ENCODE measurements at regions not wholly inside any gene's neighbourhood (a gene's known extent, or its start where the extent isn't known, plus 50 kb on each side); places are given as distances from the start of the nearest gene placed in this dataset.

DNA sequence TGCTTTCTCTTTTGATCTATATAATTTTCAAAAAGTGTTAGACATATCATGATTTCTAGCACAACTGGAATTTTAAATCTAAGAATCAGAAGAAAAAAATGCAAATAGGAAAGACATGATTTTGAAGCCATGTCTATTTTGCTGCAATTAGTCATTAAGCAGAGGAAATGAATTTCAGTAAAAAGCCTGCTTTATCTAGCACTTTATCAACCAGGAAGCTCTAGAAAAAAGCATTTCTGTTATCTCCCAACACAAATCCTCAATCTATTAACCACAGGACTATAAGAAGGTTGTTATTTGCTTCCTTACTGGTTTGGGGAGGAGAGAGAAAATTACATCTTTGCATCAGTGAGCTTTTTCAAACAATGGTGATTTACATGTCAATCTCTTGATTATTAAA lies 716.7 kb downstream of the DIAPH3 start:
- H3K27ac ChIP-seq (ENCODE audit: low read length) = peak overlapping the region; percentile 14
- no peak overlapping the region for H3K4me3 ChIP-seq (ENCODE audit: low read length)
- H3K9ac ChIP-seq (ENCODE audit: low read length) = no peak overlapping the region
- H3K9me3 ChIP-seq (ENCODE audit: control insufficient read depth, low read depth, low read length) = no peaks in the 10 kb centered on the region
- H3K4me1 ChIP-seq (ENCODE audit: control insufficient read depth, low read depth, low read length) = peaks cover 30% of the 10 kb centered on the region
- H3K36me3 ChIP-seq (ENCODE audit: control insufficient read depth, low read depth, low read length) = no peaks in the 10 kb centered on the region
- H3K27me3 ChIP-seq (ENCODE audit: control insufficient read depth, insufficient read depth, low read length) = no peaks in the 10 kb centered on the region

GRCh38 chr13:59447846-59448620 lies 715.7 kb downstream of the DIAPH3 start:
- Histone ChIP-seq H3K4me3 (ENCODE audit: low read length) (peak overlapping the region; percentile 12), H3K4me1 (ENCODE audit: control insufficient read depth, low read depth, low read length) (peaks cover 34% of the 10 kb centered on the region), H3K36me3 (ENCODE audit: control insufficient read depth, low read depth, low read length) (no peaks in the 10 kb centered on the region), H3K9me3 (ENCODE audit: control insufficient read depth, low read depth, low read length) (no peaks in the 10 kb centered on the region), H3K27me3 (ENCODE audit: control insufficient read depth, insufficient read depth, low read length) (no peaks in the 10 kb centered on the region), H3K9ac (ENCODE audit: low read length) (no peak overlapping the region), H3K27ac (ENCODE audit: low read length) (peak overlapping the region; percentile 59)

- no peaks in the 10 kb centered on the region for H3K27me3 ChIP-seq (ENCODE audit: control insufficient read depth, insufficient read depth, low read length)
- H3K4me1 ChIP-seq (ENCODE audit: control insufficient read depth, low read depth, low read length) = peaks cover 34% of the 10 kb centered on the region
- H3K36me3 ChIP-seq (ENCODE audit: control insufficient read depth, low read depth, low read length) = no peaks in the 10 kb centered on the region
- no peaks in the 10 kb centered on the region for H3K9me3 ChIP-seq (ENCODE audit: control insufficient read depth, low read depth, low read length)
- no peak overlapping the region for H3K9ac ChIP-seq (ENCODE audit: low read length)
- H3K27ac ChIP-seq (ENCODE audit: low read length) = no peak overlapping the region
- H3K4me3 ChIP-seq (ENCODE audit: low read length) = no peak overlapping the region
Measured at GRCh38 chr13:59449750-59450149, 714.0 kb downstream of the DIAPH3 start.

DNA sequence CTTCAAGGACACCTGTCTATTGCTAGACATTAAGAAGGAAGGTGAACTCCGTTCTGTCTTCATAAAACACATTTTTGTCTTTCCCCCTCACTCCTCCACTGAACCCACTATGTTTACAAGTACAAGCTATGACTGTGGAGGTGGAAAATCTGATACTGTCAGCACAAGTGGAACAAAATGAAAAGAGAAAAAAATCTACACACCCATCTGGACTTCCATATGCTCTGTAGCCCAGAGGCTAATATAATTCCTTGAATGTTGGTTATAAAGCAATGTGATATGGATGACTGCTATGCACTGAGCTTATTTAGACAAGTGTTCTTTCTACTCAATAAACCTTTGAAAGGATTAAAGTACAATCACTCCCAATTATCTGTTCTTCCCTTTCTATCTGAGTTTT lies 713.5 kb downstream of the DIAPH3 start:
- Histone ChIP-seq H3K9ac (ENCODE audit: low read length) (no peak overlapping the region), H3K9me3 (ENCODE audit: control insufficient read depth, low read depth, low read length) (no peaks in the 10 kb centered on the region), H3K36me3 (ENCODE audit: control insufficient read depth, low read depth, low read length) (no peaks in the 10 kb centered on the region), H3K27ac (ENCODE audit: low read length) (no peak overlapping the region), H3K4me1 (ENCODE audit: control insufficient read depth, low read depth, low read length) (peaks cover 34% of the 10 kb centered on the region), H3K4me3 (ENCODE audit: low read length) (no peak overlapping the region), H3K27me3 (ENCODE audit: control insufficient read depth, insufficient read depth, low read length) (no peaks in the 10 kb centered on the region)

GRCh38 chr13:59451236-59451635 lies 712.5 kb downstream of the DIAPH3 start:
- no peaks in the 10 kb centered on the region for H3K27me3 ChIP-seq (ENCODE audit: control insufficient read depth, insufficient read depth, low read length)
- H3K9me3 ChIP-seq (ENCODE audit: control insufficient read depth, low read depth, low read length) = no peaks in the 10 kb centered on the region

DNA sequence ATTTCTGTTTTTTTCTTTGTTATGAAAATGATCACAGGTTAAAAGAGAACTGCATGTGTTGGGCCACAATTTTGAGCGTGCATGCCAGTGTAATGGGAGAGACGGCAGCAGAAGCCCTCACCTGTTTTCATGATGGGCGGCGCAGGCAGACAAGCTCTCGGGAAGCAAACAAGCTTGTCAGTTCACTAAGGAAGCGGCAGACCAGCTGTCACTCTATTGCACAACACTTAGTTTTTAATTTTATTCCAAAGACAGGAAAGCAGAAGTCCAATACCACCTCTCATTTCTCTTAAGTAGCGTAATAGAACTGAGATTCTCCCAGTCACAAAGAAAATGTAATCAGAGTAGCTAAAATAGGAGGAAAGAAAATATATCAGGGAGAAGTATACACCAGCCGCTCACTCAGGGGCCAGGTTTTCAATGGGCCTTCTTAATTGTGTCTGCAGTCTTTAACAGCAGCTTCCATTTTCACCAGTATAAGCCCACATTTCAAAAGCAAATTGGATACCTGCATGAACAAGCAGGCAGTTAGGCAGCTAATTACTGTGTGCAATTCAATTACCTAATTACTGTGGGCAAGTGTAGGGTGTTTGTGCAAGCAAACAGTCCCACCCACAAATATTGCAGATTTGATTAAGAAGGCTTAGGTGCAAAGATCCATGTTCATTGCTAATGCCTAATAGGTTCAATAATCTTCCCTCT lies 711.4 kb downstream of the DIAPH3 start:
- H3K4me3 ChIP-seq (ENCODE audit: low read length) = no peak overlapping the region
- no peaks in the 10 kb centered on the region for H3K27me3 ChIP-seq (ENCODE audit: control insufficient read depth, insufficient read depth, low read length)
- no peak overlapping the region for H3K9ac ChIP-seq (ENCODE audit: low read length)
- no peak overlapping the region for H3K27ac ChIP-seq (ENCODE audit: low read length)
- H3K9me3 ChIP-seq (ENCODE audit: control insufficient read depth, low read depth, low read length) = no peaks in the 10 kb centered on the region
- peaks cover 18% of the 10 kb centered on the region for H3K4me1 ChIP-seq (ENCODE audit: control insufficient read depth, low read depth, low read length)
- H3K36me3 ChIP-seq (ENCODE audit: control insufficient read depth, low read depth, low read length) = no peaks in the 10 kb centered on the region

More at GRCh38 chr13:59451236-59451635, 712.5 kb downstream of the DIAPH3 start:
- no peak overlapping the region for H3K27ac ChIP-seq (ENCODE audit: low read length)
- H3K36me3 ChIP-seq (ENCODE audit: control insufficient read depth, low read depth, low read length) = no peaks in the 10 kb centered on the region
- H3K9ac ChIP-seq (ENCODE audit: low read length) = no peak overlapping the region
- H3K4me3 ChIP-seq (ENCODE audit: low read length) = no peak overlapping the region
- peaks cover 29% of the 10 kb centered on the region for H3K4me1 ChIP-seq (ENCODE audit: control insufficient read depth, low read depth, low read length)

GRCh38 chr13:59458908-59459579 lies 704.7 kb downstream of the DIAPH3 start:
- Histone ChIP-seq H3K27me3 (ENCODE audit: control insufficient read depth, insufficient read depth, low read length) (no peaks in the 10 kb centered on the region), H3K27ac (ENCODE audit: low read length) (no peak overlapping the region), H3K4me3 (ENCODE audit: low read length) (no peak overlapping the region), H3K36me3 (ENCODE audit: control insufficient read depth, low read depth, low read length) (no peaks in the 10 kb centered on the region), H3K4me1 (ENCODE audit: control insufficient read depth, low read depth, low read length) (peaks cover 19% of the 10 kb centered on the region), H3K9me3 (ENCODE audit: control insufficient read depth, low read depth, low read length) (no peaks in the 10 kb centered on the region), H3K9ac (ENCODE audit: low read length) (no peak overlapping the region)

- Histone ChIP-seq H3K4me3 (ENCODE audit: low read length) (no peak overlapping the region), H3K4me1 (ENCODE audit: control insufficient read depth, low read depth, low read length) (peaks cover 19% of the 10 kb centered on the region), H3K27ac (ENCODE audit: low read length) (no peak overlapping the region), H3K36me3 (ENCODE audit: control insufficient read depth, low read depth, low read length) (no peaks in the 10 kb centered on the region), H3K27me3 (ENCODE audit: control insufficient read depth, insufficient read depth, low read length) (no peaks in the 10 kb centered on the region), H3K9me3 (ENCODE audit: control insufficient read depth, low read depth, low read length) (no peaks in the 10 kb centered on the region), H3K9ac (ENCODE audit: low read length) (no peak overlapping the region)
Measured at GRCh38 chr13:59459972-59460371, 703.8 kb downstream of the DIAPH3 start.

DNA sequence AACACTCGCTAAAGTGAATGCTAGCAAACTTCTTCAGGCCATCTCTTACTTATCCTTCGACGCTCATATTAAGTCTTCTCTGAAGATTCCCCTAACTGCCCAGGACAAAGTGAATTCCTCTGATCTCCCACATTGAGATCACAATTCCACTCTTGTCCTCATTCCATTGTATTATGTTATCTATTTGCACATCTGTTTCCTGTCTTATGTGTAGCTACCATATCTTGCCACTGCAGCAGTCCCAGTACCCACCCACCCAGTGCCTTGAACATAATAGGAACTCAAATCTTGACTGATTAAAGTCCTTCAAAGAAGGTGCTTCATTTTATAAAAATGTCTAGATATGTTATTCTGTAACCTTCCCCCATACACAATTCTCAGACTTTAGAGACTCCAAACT lies 702.3 kb downstream of the DIAPH3 start:
- H3K4me1 ChIP-seq (ENCODE audit: control insufficient read depth, low read depth, low read length) = peaks cover 22% of the 10 kb centered on the region
- H3K9me3 ChIP-seq (ENCODE audit: control insufficient read depth, low read depth, low read length) = no peaks in the 10 kb centered on the region
- H3K27me3 ChIP-seq (ENCODE audit: control insufficient read depth, insufficient read depth, low read length) = no peaks in the 10 kb centered on the region
- H3K36me3 ChIP-seq (ENCODE audit: control insufficient read depth, low read depth, low read length) = no peaks in the 10 kb centered on the region
- no peak overlapping the region for H3K9ac ChIP-seq (ENCODE audit: low read length)
- no peak overlapping the region for H3K27ac ChIP-seq (ENCODE audit: low read length)
- no peak overlapping the region for H3K4me3 ChIP-seq (ENCODE audit: low read length)

GRCh38 chr13:59463023-59463422 lies 700.7 kb downstream of the DIAPH3 start:
- H3K9ac ChIP-seq (ENCODE audit: low read length) = no peak overlapping the region
- H3K9me3 ChIP-seq (ENCODE audit: control insufficient read depth, low read depth, low read length) = no peaks in the 10 kb centered on the region
- H3K27ac ChIP-seq (ENCODE audit: low read length) = no peak overlapping the region
- no peaks in the 10 kb centered on the region for H3K36me3 ChIP-seq (ENCODE audit: control insufficient read depth, low read depth, low read length)
- no peak overlapping the region for H3K4me3 ChIP-seq (ENCODE audit: low read length)
- H3K27me3 ChIP-seq (ENCODE audit: control insufficient read depth, insufficient read depth, low read length) = no peaks in the 10 kb centered on the region
- peaks cover 28% of the 10 kb centered on the region for H3K4me1 ChIP-seq (ENCODE audit: control insufficient read depth, low read depth, low read length)

GRCh38 chr13:59464926-59465325 lies 698.8 kb downstream of the DIAPH3 start:
- Histone ChIP-seq H3K4me3 (ENCODE audit: low read length) (no peak overlapping the region), H3K27ac (ENCODE audit: low read length) (no peak overlapping the region), H3K9ac (ENCODE audit: low read length) (no peak overlapping the region), H3K27me3 (ENCODE audit: control insufficient read depth, insufficient read depth, low read length) (no peaks in the 10 kb centered on the region), H3K9me3 (ENCODE audit: control insufficient read depth, low read depth, low read length) (no peaks in the 10 kb centered on the region), H3K36me3 (ENCODE audit: control insufficient read depth, low read depth, low read length) (no peaks in the 10 kb centered on the region), H3K4me1 (ENCODE audit: control insufficient read depth, low read depth, low read length) (peaks cover 14% of the 10 kb centered on the region)

Measured in iPS-18a (cell line).